PC-9 (cell line): ENCODE measurements at regions not wholly inside any gene's neighbourhood (a gene's known extent, or its start where the extent isn't known, plus 50 kb on each side); places are given as distances from the start of the nearest gene placed in this dataset.

Experiments used
- BruUV-seq: library from RNA; stranded (reverse); fragments of 400-500 nt; replicated peaks from 2 replicates; lab custom pipeline; 2021; lab: Mats Ljungman, UMichigan
- CTCF ChIA-PET: fragments of 300-600 bp; sonication (Branson Sonifier 250); formaldehyde crosslinking; loops from one replicate; lab custom pipeline; 2022; ENCODE audit warnings: antibody characterized with exemption; lab: Charles Lee
- POLR2A ChIA-PET: fragments of 300-600 bp; sonication (Branson Sonifier 250); formaldehyde crosslinking; loops from one replicate; lab custom pipeline; 2022; ENCODE audit warnings: antibody characterized with exemption; ENCODE audit not compliant: unreplicated experiment; lab: Charles Lee
- DNase-seq, 2 experiments: peaks; one replicate each; pipeline versions ENCODE4 v3.0.0 to v3.0.0-alpha.2; 2015 to 2022; ENCODE audit warnings: mixed read lengths in 1 of 2
- H2AFZ ChIP-seq: fragments of 200-600 bp; sonication (generic); 2 replicates; pipeline ENCODE4 v1.8.1; 2017; ENCODE audit warnings: antibody characterized with exemption
- H3F3A ChIP-seq: fragments of 200-600 bp; sonication (generic); 2 replicates; pipeline ENCODE4 v1.8.1; 2017; ENCODE audit warnings: antibody characterized with exemption, mild to moderate bottlenecking, low read depth; ENCODE audit not compliant: insufficient read depth
- H3K27ac ChIP-seq: fragments of 200-600 bp; sonication (generic); 2 replicates; pipeline ENCODE4 v1.6.1; 2016; ENCODE audit warnings: mixed run types
- H3K27me3 ChIP-seq: fragments of 200-600 bp; sonication (generic); 2 replicates; pipeline ENCODE4 v1.6.1; 2016; ENCODE audit warnings: low read depth, mixed run types; ENCODE audit not compliant: insufficient read depth
- H3K36me3 ChIP-seq: fragments of 200-600 bp; sonication (generic); 2 replicates; pipeline ENCODE4 v1.6.1; 2016; ENCODE audit warnings: low read depth, mixed run types
- H3K4me1 ChIP-seq: fragments of 200-600 bp; sonication (generic); replicated peaks from 2 replicates; pipeline ENCODE4 v1.6.1; 2016; ENCODE audit warnings: mixed run types; ENCODE audit not compliant: insufficient read depth
- H3K4me2 ChIP-seq: fragments of 200-600 bp; sonication (generic); 2 replicates; pipeline ENCODE4 v1.6.1; 2017; ENCODE audit warnings: mixed run types
- H3K4me3 ChIP-seq: fragments of 200-600 bp; sonication (generic); 2 replicates; pipeline ENCODE4 v1.6.1; 2016; ENCODE audit warnings: mixed run types
- H3K79me2 ChIP-seq: fragments of 200-600 bp; sonication (generic); 2 replicates; pipeline ENCODE4 v1.6.1; 2017; ENCODE audit warnings: low read depth, mixed run types
- H3K9me2 ChIP-seq: fragments of 200-600 bp; sonication (generic); 2 replicates; pipeline ENCODE4 v1.8.1; 2017; ENCODE audit warnings: mild to moderate bottlenecking; ENCODE audit not compliant: insufficient read depth
- H3K9me3 ChIP-seq: fragments of 200-600 bp; sonication (generic); 2 replicates; pipeline ENCODE4 v1.8.1; 2016; ENCODE audit warnings: low read depth; ENCODE audit not compliant: insufficient read depth
- H4K20me1 ChIP-seq: fragments of 200-600 bp; sonication (generic); 2 replicates; pipeline ENCODE4 v1.8.1; 2017; ENCODE audit not compliant: insufficient read depth
- CTCF ChIP-seq: fragments of 200-600 bp; sonication (generic); conservative IDR thresholded peaks from 2 replicates; pipeline ENCODE4 v1.6.1; 2017; ENCODE audit warnings: mixed run types, antibody characterized with exemption, mild to moderate bottlenecking, moderate library complexity
- EZH2 ChIP-seq: fragments of 200-600 bp; sonication (generic); IDR thresholded peaks from 2 replicates; pipeline ENCODE4 v1.8.0; 2017; ENCODE audit warnings: antibody characterized with exemption, low read depth
- intact Hi-C: fragments of 100-400 bp; cut with micrococcal nuclease; formaldehyde crosslinking; loops from one replicate; pipeline ENCODE4 v1.10.0; 2022; ENCODE audit not compliant: unreplicated experiment

- Histone ChIP-seq H3K9me2 (no peaks in the 10 kb centered on the region), H3K9me3 (no peaks in the 10 kb centered on the region), H3K4me1 (no peaks in the 10 kb centered on the region), H3F3A (no peaks in the 10 kb centered on the region), H3K27me3 (peaks cover 28% of the 10 kb centered on the region), H3K36me3 (no peaks in the 10 kb centered on the region), H3K4me3 (no peak overlapping the region), H2AFZ (no peak overlapping the region), H3K79me2 (no peaks in the 10 kb centered on the region), H3K4me2 (no peak overlapping the region), H4K20me1 (no peaks in the 10 kb centered on the region), H3K27ac (no peak overlapping the region)
- ChIA-PET CTCF (no interaction called here), POLR2A (no interaction called here)
- DNase-seq = no peak
- intact Hi-C loops = no loop called here
- TF ChIP-seq EZH2 (no peak), CTCF (no peak)
- no TSS peak for BruUV-seq
These were observed 173.4 kb upstream of the BMPER start for GRCh38 chr7:33731912-33732311.

GRCh38 chr7:33732462-33732861 lies 172.9 kb upstream of the BMPER start:
- intact Hi-C loops = no loop called here
- H3F3A ChIP-seq = no peaks in the 10 kb centered on the region
- no peaks in the 10 kb centered on the region for H3K36me3 ChIP-seq
- no TSS peak for BruUV-seq
- no peak overlapping the region for H3K27ac ChIP-seq
- H3K4me2 ChIP-seq = no peak overlapping the region
- POLR2A ChIA-PET = no interaction called here
- H2AFZ ChIP-seq = no peak overlapping the region
- no peaks in the 10 kb centered on the region for H3K4me1 ChIP-seq
- no peaks in the 10 kb centered on the region for H3K79me2 ChIP-seq
- DNase-seq = no peak
- H3K27me3 ChIP-seq = peaks cover 24% of the 10 kb centered on the region
- no peaks in the 10 kb centered on the region for H3K9me3 ChIP-seq
- H3K9me2 ChIP-seq = no peaks in the 10 kb centered on the region
- H4K20me1 ChIP-seq = no peaks in the 10 kb centered on the region
- no peak overlapping the region for H3K4me3 ChIP-seq
- CTCF ChIA-PET = no interaction called here
- TF ChIP-seq EZH2 (no peak), CTCF (no peak)

GRCh38 chr7:33733870-33734650 lies 171.3 kb upstream of the BMPER start:
- H3F3A ChIP-seq = no peaks in the 10 kb centered on the region
- no peaks in the 10 kb centered on the region for H3K36me3 ChIP-seq
- H3K79me2 ChIP-seq = no peaks in the 10 kb centered on the region
- no TSS peak for BruUV-seq
- intact Hi-C loops = no loop called here
- ChIA-PET POLR2A (no interaction called here), CTCF (no interaction called here)
- DNase-seq = no peak
- no peak overlapping the region for H3K27ac ChIP-seq
- no peaks in the 10 kb centered on the region for H3K9me2 ChIP-seq
- H3K4me1 ChIP-seq = no peaks in the 10 kb centered on the region
- peaks cover 8% of the 10 kb centered on the region for H3K27me3 ChIP-seq
- no peak overlapping the region for H3K4me3 ChIP-seq
- H3K4me2 ChIP-seq = no peak overlapping the region
- H3K9me3 ChIP-seq = no peaks in the 10 kb centered on the region
- H4K20me1 ChIP-seq = no peaks in the 10 kb centered on the region
- TF ChIP-seq EZH2 (no peak), CTCF (no peak)
- no peak overlapping the region for H2AFZ ChIP-seq
